GM23338 (cell line): ENCODE measurements at regions not wholly inside any gene's neighbourhood (a gene's known extent, or its start where the extent isn't known, plus 50 kb on each side); places are given as distances from the start of the nearest gene placed in this dataset.

Source experiments
- ATAC-seq: fragments of 200-7000 bp; cut with Tn5 transposase; 3 replicates; pipeline ENCODE4 v1.9.1; 2020
- DNase-seq: peaks from one replicate; pipeline ENCODE4 v3.0.0-alpha.2; 2015; ENCODE audit warnings: low spot score
- H2AFZ ChIP-seq: fragments of 200-600 bp; sonication (generic); 2 replicates; pipeline ENCODE4 v1.8.0; 2016; ENCODE audit warnings: antibody characterized with exemption, mild to moderate bottlenecking, moderate library complexity
- H3F3A ChIP-seq: fragments of 200-600 bp; sonication (generic); replicated peaks from 2 replicates; pipeline ENCODE4 v1.8.0; 2017; ENCODE audit warnings: antibody characterized with exemption, mixed run types, low read depth
- H3K27ac ChIP-seq: fragments of 200-600 bp; sonication (generic); 2 replicates; pipeline ENCODE4 v1.6.1; 2016; ENCODE audit warnings: low read depth
- H3K27me3 ChIP-seq: fragments of 200-600 bp; sonication (generic); 2 replicates; pipeline ENCODE4 v1.8.0; 2016; ENCODE audit warnings: mild to moderate bottlenecking, mixed run types, moderate library complexity; ENCODE audit not compliant: insufficient read depth
- H3K36me3 ChIP-seq: fragments of 200-600 bp; sonication (generic); 2 replicates; pipeline ENCODE4 v1.8.0; 2016; ENCODE audit warnings: mild to moderate bottlenecking; ENCODE audit not compliant: insufficient read depth
- H3K4me1 ChIP-seq: fragments of 200-600 bp; sonication (generic); 2 replicates; pipeline ENCODE4 v1.8.0; 2016; ENCODE audit warnings: mild to moderate bottlenecking, moderate library complexity; ENCODE audit not compliant: insufficient read depth
- H3K4me2 ChIP-seq: fragments of 200-600 bp; sonication (generic); 2 replicates; pipeline ENCODE4 v1.7.1; 2017; ENCODE audit warnings: mixed run types
- H3K4me3 ChIP-seq: fragments of 200-600 bp; sonication (generic); 2 replicates; pipeline ENCODE4 v1.6.1; 2016; ENCODE audit warnings: mixed run types
- H3K79me2 ChIP-seq: fragments of 200-600 bp; sonication (generic); replicated peaks from 2 replicates; pipeline ENCODE4 v1.8.0; 2017; ENCODE audit warnings: mild to moderate bottlenecking; ENCODE audit not compliant: insufficient read depth
- H3K9me2 ChIP-seq: fragments of 200-600 bp; sonication (generic); 2 replicates; pipeline ENCODE4 v1.8.0; 2017; ENCODE audit not compliant: insufficient read depth
- H4K20me1 ChIP-seq: fragments of 200-600 bp; sonication (generic); replicated peaks from 2 replicates; pipeline ENCODE4 v1.8.0; 2017; ENCODE audit warnings: mild to moderate bottlenecking; ENCODE audit not compliant: insufficient read depth
- H3K27ac Mint-ChIP-seq: 2 replicates; pipeline ENCODE4 v1.8.0; 2020; ENCODE audit warnings: inconsistent platforms, mild to moderate bottlenecking, moderate library complexity, mixed read lengths
- H3K27me3 Mint-ChIP-seq: 3 replicates; pipeline ENCODE4 v1.8.0; 2022; ENCODE audit warnings: low read depth, mild to moderate bottlenecking, moderate library complexity, mixed read lengths, inconsistent platforms; ENCODE audit not compliant: insufficient read depth, poor library complexity
- H3K36me3 Mint-ChIP-seq: 3 replicates; pipeline ENCODE4 v1.8.0; 2021; ENCODE audit warnings: low read depth, mild to moderate bottlenecking, inconsistent platforms, moderate library complexity, mixed read lengths
- H3K4me1 Mint-ChIP-seq: 3 replicates; pipeline ENCODE4 v1.8.0; 2020; ENCODE audit warnings: mild to moderate bottlenecking, inconsistent platforms, mixed read lengths
- H3K4me3 Mint-ChIP-seq: 3 replicates; pipeline ENCODE4 v1.8.0; 2021; ENCODE audit warnings: moderate library complexity, mild to moderate bottlenecking, inconsistent platforms, mixed read lengths
- H3K9me3 Mint-ChIP-seq: 3 replicates; pipeline ENCODE4 v1.8.0; 2020; ENCODE audit warnings: moderate library complexity, mild to moderate bottlenecking, inconsistent platforms, mixed read lengths
- CREB1 ChIP-seq: fragments of 250-450 bp; sonication (Bioruptor Pico); IDR thresholded peaks from 2 replicates; pipeline ENCODE4 v1.5.0; 2020; ENCODE audit warnings: low read depth, mild to moderate bottlenecking, moderate library complexity
- CTCF ChIP-seq, 2 experiments: fragments of 200-600 bp in 1 of 2; sonication (generic) in 1 of 2; conservative IDR thresholded peaks; 2 replicates each; pipeline versions ENCODE4 v1.5.1 to v1.6.1; 2016 to 2017; ENCODE audit warnings: antibody characterized with exemption in 2 of 2, low read depth in 2 of 2, mild to moderate bottlenecking in 2 of 2, moderate library complexity in 1 of 2
- ETS1 ChIP-seq: IDR thresholded peaks from 2 replicates; pipeline ENCODE4 v1.6.1; 2016; ENCODE audit warnings: antibody characterized with exemption
- EZH2 ChIP-seq: fragments of 200-600 bp; sonication (generic); IDR thresholded peaks from one replicate; pipeline ENCODE4 v1.8.0; 2017; ENCODE audit warnings: antibody characterized with exemption, mild to moderate bottlenecking, low read depth; ENCODE audit not compliant: unreplicated experiment
- EZH2phosphoT487 ChIP-seq: fragments of 200-600 bp; sonication (generic); IDR thresholded peaks from one replicate; pipeline ENCODE4 v1.8.1; 2018; ENCODE audit warnings: antibody characterized with exemption; ENCODE audit not compliant: unreplicated experiment
- JUNB ChIP-seq: IDR thresholded peaks from one replicate; pipeline ENCODE4 v1.6.1; 2016; ENCODE audit warnings: antibody characterized with exemption; ENCODE audit not compliant: unreplicated experiment
- NANOG ChIP-seq: IDR thresholded peaks from 2 replicates; pipeline ENCODE4 v1.6.1; 2016; ENCODE audit warnings: antibody characterized with exemption, borderline replicate concordance
- POLR2AphosphoS5 ChIP-seq: IDR thresholded peaks from 2 replicates; pipeline ENCODE4 v1.6.1; 2016; ENCODE audit warnings: antibody characterized with exemption, low read depth
- REST ChIP-seq: IDR thresholded peaks from one replicate; pipeline ENCODE4 v1.6.1; 2018; ENCODE audit warnings: antibody characterized with exemption; ENCODE audit not compliant: unreplicated experiment
- STAT1 ChIP-seq: IDR thresholded peaks from one replicate; pipeline ENCODE4 v1.6.1; 2016; ENCODE audit warnings: antibody characterized with exemption; ENCODE audit not compliant: unreplicated experiment
- ZNF114 ChIP-seq: fragments of 250-450 bp; sonication (Bioruptor Pico); IDR thresholded peaks from 2 replicates; pipeline ENCODE4 v1.5.0; 2020; ENCODE audit warnings: mild to moderate bottlenecking, moderate library complexity
- ZNF331 ChIP-seq: fragments of 250-450 bp; sonication (Bioruptor Pico); IDR thresholded peaks from 2 replicates; pipeline ENCODE4 v1.5.0; 2020; ENCODE audit warnings: low read depth, mild to moderate bottlenecking, moderate library complexity
- ZNF462 ChIP-seq: fragments of 250-450 bp; sonication (Bioruptor Pico); IDR thresholded peaks from 2 replicates; pipeline ENCODE4 v1.5.0; 2020; ENCODE audit warnings: mild to moderate bottlenecking, moderate library complexity

GRCh38 chr6:68127074-68127473, 508.0 kb upstream of the ADGRB3 start:
- no peak for TF ChIP-seq REST
- TF ChIP-seq CTCF (conservative IDR thresholded peaks at IDR 0.05; ENCODE audit: low read depth in 2 of 2): no peak
- no peak for TF ChIP-seq ZNF331 (CRISPR knock-in tag)
- no peak for TF ChIP-seq POLR2AphosphoS5
- TF ChIP-seq JUNB: no peak
- TF ChIP-seq EZH2phosphoT487: no peak
- TF ChIP-seq ZNF462 (CRISPR knock-in tag): no peak
- TF ChIP-seq STAT1: no peak
- no peak for TF ChIP-seq EZH2
- TF ChIP-seq CREB1 (CRISPR knock-in tag): no peak
- no peak for TF ChIP-seq ZNF114 (CRISPR knock-in tag)
- no peak for TF ChIP-seq ETS1
- TF ChIP-seq NANOG: no peak

More at GRCh38 chr6:68127074-68127473, 508.0 kb upstream of the ADGRB3 start:
- Mint-ChIP-seq H3K9me3 (peaks cover 10% of the 10 kb centered on the region), H3K36me3 (peaks cover 10% of the 10 kb centered on the region), H3K4me1 (no peaks in the 10 kb centered on the region), H3K27me3 (no peaks in the 10 kb centered on the region), H3K4me3 (no peak overlapping the region), H3K27ac (no peak overlapping the region)
- ATAC-seq: no peak
- Histone ChIP-seq H3K36me3 (peaks cover under 1% of the 10 kb centered on the region), H3K9me2 (0 out of 2 replicates have a peak, but pooled peaks cover 4% of the 10 kb centered on the region), H3K79me2 (no peaks in the 10 kb centered on the region), H2AFZ (no peak overlapping the region), H3F3A (no peaks in the 10 kb centered on the region), H3K27ac (no peak overlapping the region), H4K20me1 (no peaks in the 10 kb centered on the region), H3K4me1 (no peaks in the 10 kb centered on the region), H3K27me3 (no peaks in the 10 kb centered on the region), H3K4me2 (no peak overlapping the region), H3K4me3 (no peak overlapping the region)
- DNase-seq: no peak
